Type B pancreatic cell (in vitro differentiated cells): ENCODE measurements at regions not wholly inside any gene's neighbourhood (a gene's known extent, or its start where the extent isn't known, plus 50 kb on each side); places are given as distances from the start of the nearest gene placed in this dataset.
"Not testable (repeated sequence)": the region's sequence is repeated elsewhere in the genome, so short reads cannot be mapped to it uniquely, and the experiment has no call there.

Source experiments
- DNase-seq: peaks from one replicate; pipeline ENCODE4 v3.0.0; 2021; ENCODE audit warnings: mixed read lengths; ENCODE audit not compliant: unreplicated experiment; ENCODE audit errors: extremely low spot score
- H3K27ac Mint-ChIP-seq: 2 replicates; pipeline ENCODE4 v1.8.0; 2021; ENCODE audit warnings: mild to moderate bottlenecking, mixed read lengths
- H3K27me3 Mint-ChIP-seq: 2 replicates; pipeline ENCODE4 v1.8.0; 2021; ENCODE audit warnings: mixed read lengths
- H3K36me3 Mint-ChIP-seq: 2 replicates; pipeline ENCODE4 v1.8.0; 2021; ENCODE audit warnings: mixed read lengths
- H3K4me1 Mint-ChIP-seq: one replicate; pipeline ENCODE4 v1.8.0; 2021; ENCODE audit warnings: mixed read lengths; ENCODE audit not compliant: unreplicated experiment
- H3K4me3 Mint-ChIP-seq: 2 replicates; pipeline ENCODE4 v1.8.0; 2021; ENCODE audit warnings: mild to moderate bottlenecking, mixed read lengths
- H3K9me3 Mint-ChIP-seq: 2 replicates; pipeline ENCODE4 v1.8.0; 2021; ENCODE audit warnings: mixed read lengths
- CTCF ChIP-seq: fragments of 200-600 bp; sonication (generic); conservative IDR thresholded peaks from 2 replicates; pipeline ENCODE4 v1.5.0; 2021; ENCODE audit warnings: antibody characterized with exemption, mild to moderate bottlenecking

- no peak overlapping the region for H3K27ac Mint-ChIP-seq
- no peak for DNase-seq
- H3K9me3 Mint-ChIP-seq: peaks cover 4% of the 10 kb centered on the region
- no peaks in the 10 kb centered on the region for H3K36me3 Mint-ChIP-seq
- no peaks in the 10 kb centered on the region for H3K27me3 Mint-ChIP-seq
- no peaks in the 10 kb centered on the region for H3K4me1 Mint-ChIP-seq
- H3K4me3 Mint-ChIP-seq: no peak overlapping the region
- no peak for TF ChIP-seq CTCF
These were observed 361.5 kb upstream of the CDH10 start for GRCh38 chr5:25006237-25006636.

- peaks cover 4% of the 10 kb centered on the region for H3K9me3 Mint-ChIP-seq
- no peak for TF ChIP-seq CTCF
- H3K27me3 Mint-ChIP-seq: no peaks in the 10 kb centered on the region
- no peak overlapping the region for H3K4me3 Mint-ChIP-seq
- no peak for DNase-seq
- H3K4me1 Mint-ChIP-seq: no peaks in the 10 kb centered on the region
- no peak overlapping the region for H3K27ac Mint-ChIP-seq
- H3K36me3 Mint-ChIP-seq: no peaks in the 10 kb centered on the region
These were observed 360.7 kb upstream of the CDH10 start for GRCh38 chr5:25005431-25005830.

- H3K4me1 Mint-ChIP-seq: no peaks in the 10 kb centered on the region
- H3K9me3 Mint-ChIP-seq: no peaks in the 10 kb centered on the region
- no peak for TF ChIP-seq CTCF
- no peak for DNase-seq
- H3K36me3 Mint-ChIP-seq: no peaks in the 10 kb centered on the region
- H3K4me3 Mint-ChIP-seq: no peak overlapping the region
- H3K27me3 Mint-ChIP-seq: no peaks in the 10 kb centered on the region
- H3K27ac Mint-ChIP-seq: no peak overlapping the region
These were observed 357.6 kb upstream of the CDH10 start for GRCh38 chr5:25002371-25002770.

GRCh38 chr5:24999732-25000131 is 355.0 kb upstream of the CDH10 start:
- Mint-ChIP-seq H3K27me3 (no peaks in the 10 kb centered on the region), H3K9me3 (no peaks in the 10 kb centered on the region), H3K27ac (no peak overlapping the region), H3K4me1 (no peaks in the 10 kb centered on the region), H3K36me3 (no peaks in the 10 kb centered on the region), H3K4me3 (no peak overlapping the region)
- TF ChIP-seq CTCF: no peak
- DNase-seq: no peak

- Mint-ChIP-seq H3K4me3 (no peak overlapping the region), H3K27ac (no peak overlapping the region), H3K36me3 (no peaks in the 10 kb centered on the region), H3K4me1 (no peaks in the 10 kb centered on the region), H3K9me3 (no peaks in the 10 kb centered on the region), H3K27me3 (no peaks in the 10 kb centered on the region)
- no peak for DNase-seq
- TF ChIP-seq CTCF: no peak
These were observed 353.9 kb upstream of the CDH10 start for GRCh38 chr5:24998641-24999040.

GRCh38 chr5:24986326-24986725 is 341.5 kb upstream of the CDH10 start:
- no peak for TF ChIP-seq CTCF
- no peak overlapping the region for H3K4me3 Mint-ChIP-seq
- H3K36me3 Mint-ChIP-seq: no peaks in the 10 kb centered on the region
- no peaks in the 10 kb centered on the region for H3K27me3 Mint-ChIP-seq
- H3K27ac Mint-ChIP-seq: no peak overlapping the region
- DNase-seq: no peak
- no peaks in the 10 kb centered on the region for H3K4me1 Mint-ChIP-seq
- H3K9me3 Mint-ChIP-seq: no peaks in the 10 kb centered on the region

GRCh38 chr5:24978552-24978951 is 333.8 kb upstream of the CDH10 start:
- not testable (repeated sequence) for H3K36me3 Mint-ChIP-seq, DNase-seq, H3K27me3 Mint-ChIP-seq, H3K27ac Mint-ChIP-seq, H3K4me1 Mint-ChIP-seq, H3K4me3 Mint-ChIP-seq, H3K9me3 Mint-ChIP-seq
